HepG2 (cell line): ENCODE measurements at regions not wholly inside any gene's neighbourhood (a gene's known extent, or its start where the extent isn't known, plus 50 kb on each side); places are given as distances from the start of the nearest gene placed in this dataset.

ENCODE experiments used
- ATAC-seq: fragments of 200-7000 bp; cut with Tn5 transposase; 3 replicates; pipeline ENCODE4 v1.9.1; 2020; ENCODE audit warnings: mild to moderate bottlenecking, moderate library complexity
- BruUV-seq: library from RNA; stranded (reverse); fragments of 400-500 nt; replicated peaks from 2 replicates; lab custom pipeline; 2021; lab: Mats Ljungman, UMichigan
- CTCF ChIA-PET: fragments of 300-600 bp; formaldehyde crosslinking; extraction: SDS; loops from one replicate; lab custom pipeline; 2021; ENCODE audit warnings: low total read pairs, inconsistent platforms, low intra/inter-chr PET ratio; lab: Yijun Ruan, JAX
- POLR2A ChIA-PET: fragments of 350-600 bp; sonication (Branson Sonifier 250); formaldehyde crosslinking; loops from one replicate; lab custom pipeline; 2020; ENCODE audit warnings: antibody characterized with exemption, inconsistent platforms; lab: Yijun Ruan, JAX
- DNase-seq: peaks from one replicate; pipeline ENCODE4 v3.0.0-alpha.2; 2015; ENCODE audit warnings: low spot score
- FAIRE-seq: peaks from 3 replicates; lab custom pipeline; 2011; peaks lifted over from hg19 to GRCh38; lab: Jason Lieb, UNC
- H2AFZ ChIP-seq: one replicate; pipeline ENCODE4 v1.6.1; 2011; ENCODE audit warnings: low read length, inconsistent platforms
- H3K27ac ChIP-seq: fragments of 300-600 bp; 3 replicates; pipeline ENCODE4 v1.8.0; 2011; ENCODE audit warnings: mixed run types, mild to moderate bottlenecking, mixed read lengths, low read length, inconsistent platforms; ENCODE audit not compliant: insufficient read depth; ENCODE audit errors: extremely low read length
- H3K27me3 ChIP-seq, 2 experiments: fragments of 200-600 bp in 1 of 2; 2 replicates in 1 of 2; 3 replicates in 1 of 2; pipeline versions ENCODE4 v1.6.0 to v1.8.0; 2011; ENCODE audit warnings: low read length in 2 of 2, mild to moderate bottlenecking in 2 of 2, moderate library complexity in 2 of 2, inconsistent platforms in 1 of 2; ENCODE audit not compliant: insufficient read depth in 2 of 2, control insufficient read depth in 1 of 2
- H3K36me3 ChIP-seq, 2 experiments: fragments of 200-600 bp in 1 of 2; replicated peaks in 1 of 2; 2 replicates in 1 of 2; 3 replicates in 1 of 2; pipeline versions ENCODE4 v1.5.1 to v1.8.0; 2011; ENCODE audit warnings: low read length in 2 of 2, inconsistent platforms in 1 of 2; ENCODE audit not compliant: insufficient read depth in 2 of 2, control insufficient read depth in 1 of 2
- H3K4me1 ChIP-seq: 2 replicates; pipeline ENCODE4 v1.5.1; 2012; ENCODE audit warnings: low read length, inconsistent platforms; ENCODE audit not compliant: insufficient read depth
- H3K4me2 ChIP-seq: 2 replicates; pipeline ENCODE4 v1.6.0; 2011; ENCODE audit warnings: low read depth, low read length, inconsistent platforms
- H3K4me3 ChIP-seq, 3 experiments: fragments of 200-600 bp in 1 of 3; sonication (generic), shearing (Covaris generic) in 1 of 3; replicated peaks in 1 of 3; 2 replicates each; pipeline ENCODE4 v1.5.1; 2011 to 2016; ENCODE audit warnings: low read length in 3 of 3, inconsistent platforms in 2 of 3, low read depth in 2 of 3, mild to moderate bottlenecking in 2 of 3, control low read depth in 1 of 3, mixed read lengths in 1 of 3; ENCODE audit not compliant: insufficient read depth in 1 of 3
- H3K79me2 ChIP-seq: one replicate; pipeline ENCODE4 v1.6.1; 2011; ENCODE audit warnings: low read length, inconsistent platforms; ENCODE audit not compliant: insufficient read depth
- H3K9ac ChIP-seq: 2 replicates; pipeline ENCODE4 v1.6.0; 2011; ENCODE audit warnings: mild to moderate bottlenecking, low read depth, low read length, inconsistent platforms; ENCODE audit not compliant: insufficient read depth
- H3K9me3 ChIP-seq: 2 replicates; pipeline ENCODE4 v1.5.1; 2012; ENCODE audit warnings: mild to moderate bottlenecking, low read length
- H4K20me1 ChIP-seq: 2 replicates; pipeline ENCODE4 v1.6.0; 2011; ENCODE audit warnings: inconsistent platforms, mild to moderate bottlenecking, low read length, moderate library complexity; ENCODE audit not compliant: insufficient read depth
- PAWR ChIP-seq: sonication (generic); formaldehyde crosslinking; IDR thresholded peaks from 2 replicates; pipeline ENCODE4 v1.4.0; 2020; ENCODE audit warnings: missing genetic modification reagents, mild to moderate bottlenecking, borderline replicate concordance
- TBX3 ChIP-seq: fragments of 450-650 bp; IDR thresholded peaks from 2 replicates; pipeline ENCODE4 v1.6.1; 2017; ENCODE audit warnings: antibody characterized with exemption, mild to moderate bottlenecking, inconsistent platforms, borderline replicate concordance
- TCF7 ChIP-seq: sonication (generic); IDR thresholded peaks from 2 replicates; pipeline ENCODE4 v1.6.1; 2016; ENCODE audit warnings: antibody characterized with exemption, low read depth
- WGBS: methylation state at CpG from one replicate; pipeline ENCODE4 v1.1.6; 2017; ENCODE audit warnings: low lambda C conversion rate; 5-methylcytosine and 5-hydroxymethylcytosine counted together
- in situ Hi-C: cut with HindIII; loops from 2 replicates; pipeline ENCODE4 v1.10.0; 2017; ENCODE audit warnings: low pct_unique_long_range_greater_than_20kb; ENCODE audit not compliant: extremely low pct_ligation_motif_present
- intact Hi-C: fragments of 100-400 bp; cut with micrococcal nuclease; formaldehyde crosslinking; loops from one replicate; pipeline ENCODE4 v1.10.0; 2022; ENCODE audit not compliant: unreplicated experiment
- TF ChIP-seq, protein P1 (sequence below): sonication (generic); formaldehyde crosslinking; conservative IDR thresholded peaks from 2 replicates; pipeline ENCODE4 v1.4.0; 2020; ENCODE audit warnings: missing genetic modification reagents
- TF ChIP-seq, protein P2 (sequence below): sonication (generic); formaldehyde crosslinking; IDR thresholded peaks from 2 replicates; pipeline ENCODE4 v1.8.1; 2022; ENCODE audit warnings: low read depth, mild to moderate bottlenecking, missing genetic modification reagents

DNA sequence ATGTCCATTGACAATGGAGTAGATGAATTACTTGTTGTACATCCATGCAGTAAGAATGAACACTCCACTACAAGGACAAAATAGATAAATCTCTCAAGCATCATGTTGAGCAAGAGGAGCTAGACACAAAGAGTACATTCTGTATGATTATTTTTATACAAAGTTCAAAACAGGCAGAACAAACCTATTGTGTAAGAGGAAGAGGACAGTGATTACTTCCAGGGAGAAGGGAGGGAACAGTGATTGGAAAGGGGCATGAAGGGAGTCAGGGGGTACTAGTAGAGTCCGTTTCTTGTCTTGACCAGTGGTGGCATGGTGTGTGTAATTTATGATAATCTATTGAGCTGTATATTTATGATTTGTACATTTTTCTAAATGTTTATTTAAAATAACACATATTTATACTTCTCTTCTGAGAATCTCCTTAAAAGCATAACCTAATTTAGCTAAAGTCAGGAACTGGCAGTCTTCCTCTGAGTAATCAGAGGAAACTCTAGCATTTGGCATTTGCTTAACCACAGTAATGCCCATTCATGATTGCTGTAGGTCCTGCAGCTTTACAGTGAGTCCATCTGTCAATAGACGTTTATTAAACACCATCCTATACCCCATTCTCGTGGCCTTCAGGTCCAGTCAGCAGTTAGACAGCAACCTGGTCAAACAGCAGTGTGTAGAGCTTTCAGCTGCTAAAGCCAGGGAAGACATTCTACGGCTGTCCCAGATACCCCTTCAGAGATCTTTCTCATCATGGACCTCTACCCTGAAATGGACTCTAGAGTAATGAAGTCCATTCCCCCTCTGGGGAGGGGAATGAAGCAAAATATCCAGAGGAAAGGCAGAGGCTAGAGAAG, 114.1 kb upstream of the GALNT2 start:
- ATAC-seq (no peak), DNase-seq (no peak), FAIRE-seq (no peak)
- intact Hi-C loops (no loop called here), in situ Hi-C loops (no loop called here)
- Histone ChIP-seq H3K9me3 (no peaks in the 10 kb centered on the region), H3K4me1 (no peaks in the 10 kb centered on the region), H3K4me3 (no peak overlapping the region), H3K4me2 (no peak overlapping the region), H2AFZ (no peak overlapping the region), H4K20me1 (no peaks in the 10 kb centered on the region), H3K79me2 (no peaks in the 10 kb centered on the region), H3K36me3 (no peaks in the 10 kb centered on the region), H3K27ac (no peak overlapping the region), H3K9ac (no peak overlapping the region), H3K27me3 (no peaks in the 10 kb centered on the region; a peak in 1 of 5 replicates)
- ChIA-PET POLR2A (no interaction called here), CTCF (no interaction called here)
- no TSS peak for BruUV-seq
- TF ChIP-seq, protein P1, sequence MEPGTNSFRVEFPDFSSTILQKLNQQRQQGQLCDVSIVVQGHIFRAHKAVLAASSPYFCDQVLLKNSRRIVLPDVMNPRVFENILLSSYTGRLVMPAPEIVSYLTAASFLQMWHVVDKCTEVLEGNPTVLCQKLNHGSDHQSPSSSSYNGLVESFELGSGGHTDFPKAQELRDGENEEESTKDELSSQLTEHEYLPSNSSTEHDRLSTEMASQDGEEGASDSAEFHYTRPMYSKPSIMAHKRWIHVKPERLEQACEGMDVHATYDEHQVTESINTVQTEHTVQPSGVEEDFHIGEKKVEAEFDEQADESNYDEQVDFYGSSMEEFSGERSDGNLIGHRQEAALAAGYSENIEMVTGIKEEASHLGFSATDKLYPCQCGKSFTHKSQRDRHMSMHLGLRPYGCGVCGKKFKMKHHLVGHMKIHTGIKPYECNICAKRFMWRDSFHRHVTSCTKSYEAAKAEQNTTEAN = no peak
- TF ChIP-seq TCF7 (no peak), TBX3 (no peak), PAWR (no peak)
- TF ChIP-seq, protein P2, sequence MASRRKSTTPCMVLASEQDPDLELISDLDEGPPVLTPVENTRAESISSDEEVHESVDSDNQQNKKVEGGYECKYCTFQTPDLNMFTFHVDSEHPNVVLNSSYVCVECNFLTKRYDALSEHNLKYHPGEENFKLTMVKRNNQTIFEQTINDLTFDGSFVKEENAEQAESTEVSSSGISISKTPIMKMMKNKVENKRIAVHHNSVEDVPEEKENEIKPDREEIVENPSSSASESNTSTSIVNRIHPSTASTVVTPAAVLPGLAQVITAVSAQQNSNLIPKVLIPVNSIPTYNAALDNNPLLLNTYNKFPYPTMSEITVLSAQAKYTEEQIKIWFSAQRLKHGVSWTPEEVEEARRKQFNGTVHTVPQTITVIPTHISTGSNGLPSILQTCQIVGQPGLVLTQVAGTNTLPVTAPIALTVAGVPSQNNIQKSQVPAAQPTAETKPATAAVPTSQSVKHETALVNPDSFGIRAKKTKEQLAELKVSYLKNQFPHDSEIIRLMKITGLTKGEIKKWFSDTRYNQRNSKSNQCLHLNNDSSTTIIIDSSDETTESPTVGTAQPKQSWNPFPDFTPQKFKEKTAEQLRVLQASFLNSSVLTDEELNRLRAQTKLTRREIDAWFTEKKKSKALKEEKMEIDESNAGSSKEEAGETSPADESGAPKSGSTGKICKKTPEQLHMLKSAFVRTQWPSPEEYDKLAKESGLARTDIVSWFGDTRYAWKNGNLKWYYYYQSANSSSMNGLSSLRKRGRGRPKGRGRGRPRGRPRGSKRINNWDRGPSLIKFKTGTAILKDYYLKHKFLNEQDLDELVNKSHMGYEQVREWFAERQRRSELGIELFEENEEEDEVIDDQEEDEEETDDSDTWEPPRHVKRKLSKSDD (CRISPR knock-in tag) = no peak
- WGBS = 17% methylated on average over 4 of the region's 4 CpGs
